Coronary artery (tissue), 2 donors: ENCODE measurements at regions not wholly inside any gene's neighbourhood (a gene's known extent, or its start where the extent isn't known, plus 50 kb on each side); places are given as distances from the start of the nearest gene placed in this dataset.

Experiments used
- DNase-seq: peaks from one replicate; pipeline ENCODE4 v3.0.0-alpha.2; 2017; ENCODE audit warnings: low spot score
- H3K27ac ChIP-seq, 2 donors: fragments of 200-600 bp; sonication (generic); one replicate each; pipeline ENCODE4 v1.5.1; 2016 to 2019
- H3K4me3 ChIP-seq: fragments of 200-600 bp; sonication (generic); 2 replicates; pipeline ENCODE4 v1.5.1; 2016; ENCODE audit warnings: mild to moderate bottlenecking, moderate library complexity
- TF ChIP-seq, protein P1 (sequence below): fragments of 200-600 bp; sonication (generic); IDR thresholded peaks from one replicate; pipeline ENCODE4 v1.5.1; 2019; ENCODE audit warnings: antibody characterized with exemption

DNA sequence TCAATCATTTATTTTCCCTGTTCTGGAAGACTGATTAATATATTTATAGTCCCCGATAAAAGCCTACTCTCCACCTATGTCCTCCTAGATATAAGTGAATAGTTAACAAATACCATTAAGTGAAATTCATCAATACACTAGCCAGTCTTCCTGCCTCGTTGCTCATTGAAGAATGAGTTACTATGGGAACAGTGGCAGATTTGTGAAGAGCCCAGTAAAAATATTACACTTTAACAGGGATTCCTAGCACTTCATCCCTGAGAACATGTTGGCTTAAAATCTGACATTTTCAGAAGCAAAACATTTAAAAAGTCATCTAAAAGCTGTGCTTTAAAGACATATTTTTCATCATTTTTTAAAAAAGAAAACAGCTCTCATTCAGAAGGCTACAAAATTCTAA, 848.7 kb upstream of the NXPH2 start:
- Histone ChIP-seq H3K27ac (no peak overlapping the region), H3K4me3 (no peak overlapping the region)
- TF ChIP-seq, protein P1, sequence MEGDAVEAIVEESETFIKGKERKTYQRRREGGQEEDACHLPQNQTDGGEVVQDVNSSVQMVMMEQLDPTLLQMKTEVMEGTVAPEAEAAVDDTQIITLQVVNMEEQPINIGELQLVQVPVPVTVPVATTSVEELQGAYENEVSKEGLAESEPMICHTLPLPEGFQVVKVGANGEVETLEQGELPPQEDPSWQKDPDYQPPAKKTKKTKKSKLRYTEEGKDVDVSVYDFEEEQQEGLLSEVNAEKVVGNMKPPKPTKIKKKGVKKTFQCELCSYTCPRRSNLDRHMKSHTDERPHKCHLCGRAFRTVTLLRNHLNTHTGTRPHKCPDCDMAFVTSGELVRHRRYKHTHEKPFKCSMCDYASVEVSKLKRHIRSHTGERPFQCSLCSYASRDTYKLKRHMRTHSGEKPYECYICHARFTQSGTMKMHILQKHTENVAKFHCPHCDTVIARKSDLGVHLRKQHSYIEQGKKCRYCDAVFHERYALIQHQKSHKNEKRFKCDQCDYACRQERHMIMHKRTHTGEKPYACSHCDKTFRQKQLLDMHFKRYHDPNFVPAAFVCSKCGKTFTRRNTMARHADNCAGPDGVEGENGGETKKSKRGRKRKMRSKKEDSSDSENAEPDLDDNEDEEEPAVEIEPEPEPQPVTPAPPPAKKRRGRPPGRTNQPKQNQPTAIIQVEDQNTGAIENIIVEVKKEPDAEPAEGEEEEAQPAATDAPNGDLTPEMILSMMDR, result no peak
- DNase-seq, result no peak

DNA sequence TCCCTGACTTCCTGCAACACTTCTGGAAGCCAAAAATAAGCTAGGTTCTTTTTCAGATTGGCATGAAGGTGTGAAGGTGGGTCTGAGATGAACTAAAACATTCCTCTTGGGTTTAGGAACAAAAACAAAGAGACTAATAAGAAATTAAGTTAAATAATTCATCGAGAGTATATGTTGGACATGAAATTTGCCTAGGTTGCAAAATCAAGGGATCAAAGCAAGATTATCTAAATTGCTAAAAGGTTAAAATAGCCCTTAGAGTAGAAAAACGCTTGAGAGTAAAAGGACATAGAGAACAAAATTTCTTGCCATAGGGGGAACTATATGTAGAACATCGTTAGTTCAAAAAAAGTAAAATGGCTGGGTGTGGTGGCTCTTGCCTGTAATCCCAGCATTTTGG, 845.9 kb upstream of the NXPH2 start:
- TF ChIP-seq, protein P1, result no peak
- Histone ChIP-seq H3K27ac (no peak overlapping the region), H3K4me3 (no peak overlapping the region)
- DNase-seq, result no peak

DNA sequence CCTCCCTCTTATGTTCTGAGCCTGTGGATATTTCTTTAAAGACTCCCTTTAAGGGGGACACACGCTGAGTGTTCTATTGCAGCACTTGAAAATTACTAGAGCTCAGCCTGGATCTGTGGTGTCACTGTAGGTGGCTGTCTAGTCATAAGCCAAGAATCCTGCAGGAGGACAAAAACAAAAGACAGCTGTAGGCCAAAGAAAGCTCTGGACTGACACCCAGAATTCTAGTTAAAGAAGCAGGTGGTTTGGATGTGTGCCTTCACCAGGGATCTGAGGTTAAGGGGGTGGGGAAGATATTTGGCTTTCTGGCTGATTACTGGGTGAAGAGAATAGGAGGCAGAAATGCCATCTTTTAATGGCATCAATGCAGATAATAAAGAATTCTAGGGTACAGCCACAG, 842.5 kb upstream of the NXPH2 start:
- Histone ChIP-seq H3K4me3 (no peak overlapping the region), H3K27ac (no peak overlapping the region)
- DNase-seq, result no peak
- TF ChIP-seq, protein P1, result no peak

DNA sequence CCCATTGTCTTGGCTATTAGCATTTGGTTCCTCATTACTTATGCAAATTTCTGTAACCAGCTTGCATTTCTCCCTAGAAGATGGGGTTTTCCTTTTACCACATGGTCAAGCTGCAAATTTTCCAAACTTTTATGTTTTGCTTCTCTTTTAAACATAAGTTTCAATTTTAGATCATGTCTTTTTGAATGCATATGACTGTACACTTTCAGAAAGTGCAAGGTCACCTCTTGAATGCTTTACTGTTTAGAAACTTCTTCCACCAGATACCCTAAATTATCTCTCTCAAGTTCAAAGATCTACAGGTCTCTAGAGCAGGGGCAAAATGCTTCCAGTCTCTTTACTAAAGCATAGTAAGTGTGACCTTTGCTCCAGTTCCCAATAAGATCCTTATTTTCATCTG, 837.6 kb upstream of the NXPH2 start:
- no peak overlapping the region for H3K4me3 ChIP-seq
- DNase-seq, result no peak
- no peak overlapping the region for H3K27ac ChIP-seq
- TF ChIP-seq, protein P1, result no peak

DNA sequence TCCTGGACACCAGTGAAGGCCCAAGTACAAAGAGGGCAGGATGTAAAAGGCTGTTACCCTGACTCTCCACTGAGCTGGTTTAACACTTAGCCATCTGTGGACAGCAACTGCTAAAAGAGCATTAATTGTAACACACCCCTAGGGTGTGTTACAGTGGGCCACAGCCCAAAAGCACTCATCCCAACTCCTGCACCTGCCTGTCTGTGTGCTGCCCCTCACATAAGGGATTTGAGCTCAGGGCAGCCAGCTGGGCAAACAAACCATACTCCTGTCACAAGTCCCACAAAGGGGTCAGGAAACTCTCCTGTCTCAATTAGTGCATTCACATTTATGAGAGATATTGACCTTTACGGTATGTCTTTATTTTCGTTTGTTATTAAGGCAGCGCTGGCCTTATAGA, 833.1 kb upstream of the NXPH2 start:
- no peak for DNase-seq
- TF ChIP-seq, protein P1, result no peak
- no peak overlapping the region for H3K27ac ChIP-seq
- no peak overlapping the region for H3K4me3 ChIP-seq

DNA sequence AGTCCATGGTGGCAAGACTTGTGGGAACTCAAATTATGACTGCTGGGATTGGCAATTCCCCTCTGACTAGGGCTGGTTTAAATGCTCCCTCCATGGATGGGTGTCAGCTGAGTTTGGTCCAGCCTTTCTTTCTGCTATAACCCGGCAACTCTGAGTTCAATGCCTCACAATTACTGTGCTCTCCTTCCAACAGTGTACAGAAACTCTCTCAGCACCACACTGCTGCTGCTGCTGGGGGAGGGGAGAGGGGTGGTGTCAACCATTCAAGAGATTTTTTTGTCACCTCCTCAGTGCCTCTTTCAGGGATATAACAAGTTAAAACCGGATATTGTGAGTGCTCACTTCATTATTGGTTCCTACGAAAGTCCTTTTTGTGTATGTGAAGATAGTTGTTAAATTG, 830.3 kb upstream of the NXPH2 start:
- TF ChIP-seq, protein P1, result no peak
- no peak overlapping the region for H3K27ac ChIP-seq
- no peak for DNase-seq
- H3K4me3 ChIP-seq, result no peak overlapping the region

DNA sequence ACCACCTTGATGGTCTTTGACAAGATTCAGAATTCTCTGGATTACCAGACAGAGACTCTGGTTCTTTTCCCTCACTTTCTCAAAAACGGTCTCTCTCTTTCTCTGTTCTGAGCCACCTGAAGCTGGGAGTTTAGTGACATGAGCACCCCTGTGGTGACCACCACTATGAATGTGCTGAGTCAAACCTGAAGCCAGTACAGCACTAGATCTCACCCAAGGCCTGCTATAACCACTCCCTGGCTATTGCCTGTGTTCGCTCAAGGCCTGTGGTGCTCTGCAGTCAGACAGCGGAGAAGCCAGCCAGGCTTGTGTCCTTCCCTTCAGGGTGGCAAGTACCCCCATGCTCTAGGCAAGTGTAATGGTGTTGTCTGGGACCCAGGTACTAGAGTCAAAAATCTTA, 828.9 kb upstream of the NXPH2 start:
- no peak overlapping the region for H3K4me3 ChIP-seq
- TF ChIP-seq, protein P1, result no peak
- no peak for DNase-seq
- no peak overlapping the region for H3K27ac ChIP-seq
